ENCODE measurements at regions not wholly inside any gene's neighbourhood (a gene's known extent, or its start where the extent isn't known, plus 50 kb on each side); places are given as distances from the start of the nearest gene placed in this dataset.

DNA sequence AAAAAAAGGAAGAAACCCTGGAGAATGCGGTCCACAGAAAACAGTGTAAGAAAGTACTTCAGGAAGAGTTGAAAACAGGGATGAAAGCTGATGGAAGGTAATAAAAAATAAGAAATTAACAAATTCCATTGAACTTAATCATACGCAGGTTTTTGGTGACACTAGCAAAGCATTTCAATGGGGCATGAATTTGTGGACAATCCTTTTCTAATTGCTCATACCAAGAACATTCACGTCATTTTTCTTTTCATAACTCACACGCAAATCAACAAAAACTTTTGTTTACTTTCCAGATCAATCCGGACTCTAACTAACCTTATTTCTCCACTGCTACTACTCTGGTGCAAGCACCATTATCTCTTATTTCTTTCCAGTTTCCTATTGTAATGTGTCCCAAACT is 1195.0 kb downstream of the SLITRK5 start:
- Mint-ChIP-seq H3K27ac (ENCODE audit: unreplicated experiment) (no peak overlapping the region), H3K9me3 (peaks cover 3% of the 10 kb centered on the region), H3K4me1 (no peaks in the 10 kb centered on the region), H3K36me3 (ENCODE audit: low read depth) (no peaks in the 10 kb centered on the region), H3K4me3 (no peak overlapping the region), H3K27me3 (ENCODE audit: low read depth) (no peaks in the 10 kb centered on the region)
- TF ChIP-seq, protein P1, sequence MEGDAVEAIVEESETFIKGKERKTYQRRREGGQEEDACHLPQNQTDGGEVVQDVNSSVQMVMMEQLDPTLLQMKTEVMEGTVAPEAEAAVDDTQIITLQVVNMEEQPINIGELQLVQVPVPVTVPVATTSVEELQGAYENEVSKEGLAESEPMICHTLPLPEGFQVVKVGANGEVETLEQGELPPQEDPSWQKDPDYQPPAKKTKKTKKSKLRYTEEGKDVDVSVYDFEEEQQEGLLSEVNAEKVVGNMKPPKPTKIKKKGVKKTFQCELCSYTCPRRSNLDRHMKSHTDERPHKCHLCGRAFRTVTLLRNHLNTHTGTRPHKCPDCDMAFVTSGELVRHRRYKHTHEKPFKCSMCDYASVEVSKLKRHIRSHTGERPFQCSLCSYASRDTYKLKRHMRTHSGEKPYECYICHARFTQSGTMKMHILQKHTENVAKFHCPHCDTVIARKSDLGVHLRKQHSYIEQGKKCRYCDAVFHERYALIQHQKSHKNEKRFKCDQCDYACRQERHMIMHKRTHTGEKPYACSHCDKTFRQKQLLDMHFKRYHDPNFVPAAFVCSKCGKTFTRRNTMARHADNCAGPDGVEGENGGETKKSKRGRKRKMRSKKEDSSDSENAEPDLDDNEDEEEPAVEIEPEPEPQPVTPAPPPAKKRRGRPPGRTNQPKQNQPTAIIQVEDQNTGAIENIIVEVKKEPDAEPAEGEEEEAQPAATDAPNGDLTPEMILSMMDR (conservative IDR thresholded peaks at IDR 0.05): no peak
- DNase-seq (ENCODE audit: low read depth, low spot score): no peak

GRCh38 chr13:88883741-88884140 is 1212.6 kb downstream of the SLITRK5 start:
- Mint-ChIP-seq H3K9me3 (peaks cover 16% of the 10 kb centered on the region), H3K36me3 (ENCODE audit: low read depth) (peaks cover 5% of the 10 kb centered on the region), H3K4me1 (no peaks in the 10 kb centered on the region), H3K27ac (ENCODE audit: unreplicated experiment) (no peak overlapping the region), H3K27me3 (ENCODE audit: low read depth) (no peaks in the 10 kb centered on the region), H3K4me3 (no peak overlapping the region)
- DNase-seq (ENCODE audit: low read depth, low spot score): no peak
- TF ChIP-seq, protein P1 (conservative IDR thresholded peaks at IDR 0.05): no peak

DNA sequence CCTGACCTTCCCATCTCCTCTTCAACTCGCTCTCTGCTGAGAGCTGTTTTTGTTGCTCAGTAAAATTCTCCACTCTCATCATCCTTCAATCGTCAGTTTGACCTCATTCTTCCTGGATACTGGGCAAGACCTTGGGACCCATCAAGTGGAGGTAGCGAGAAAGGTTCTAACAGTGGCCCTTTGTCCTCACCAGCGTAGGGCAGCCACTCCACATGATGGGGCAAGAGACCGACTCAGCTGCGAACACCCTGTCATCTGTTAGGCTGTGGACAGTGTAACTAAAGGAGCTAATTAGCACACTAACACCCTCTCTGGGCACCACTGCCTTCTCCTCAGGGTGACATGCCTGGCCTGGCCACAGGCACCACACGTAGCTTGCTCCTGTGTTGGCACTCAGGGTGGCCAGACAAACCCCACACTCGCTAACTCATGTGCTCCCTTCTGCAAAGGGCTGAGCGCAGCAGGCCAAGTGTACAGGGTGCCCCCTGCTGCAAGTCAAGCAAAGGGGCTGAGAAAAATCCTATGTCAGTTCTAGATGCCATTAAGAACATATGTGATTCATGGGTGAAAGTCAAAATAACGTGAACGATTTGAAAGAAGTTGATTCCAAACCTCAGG is 1216.0 kb downstream of the SLITRK5 start:
- H3K4me3 Mint-ChIP-seq: no peak overlapping the region
- peaks cover 3% of the 10 kb centered on the region for H3K9me3 Mint-ChIP-seq
- no peaks in the 10 kb centered on the region for H3K36me3 Mint-ChIP-seq (ENCODE audit: low read depth)
- no peaks in the 10 kb centered on the region for H3K4me1 Mint-ChIP-seq
- no peak overlapping the region for H3K27ac Mint-ChIP-seq (ENCODE audit: unreplicated experiment)
- TF ChIP-seq, protein P1 (conservative IDR thresholded peaks at IDR 0.05): no peak
- H3K27me3 Mint-ChIP-seq (ENCODE audit: low read depth): no peaks in the 10 kb centered on the region
- DNase-seq (ENCODE audit: low read depth, low spot score): no peak

DNA sequence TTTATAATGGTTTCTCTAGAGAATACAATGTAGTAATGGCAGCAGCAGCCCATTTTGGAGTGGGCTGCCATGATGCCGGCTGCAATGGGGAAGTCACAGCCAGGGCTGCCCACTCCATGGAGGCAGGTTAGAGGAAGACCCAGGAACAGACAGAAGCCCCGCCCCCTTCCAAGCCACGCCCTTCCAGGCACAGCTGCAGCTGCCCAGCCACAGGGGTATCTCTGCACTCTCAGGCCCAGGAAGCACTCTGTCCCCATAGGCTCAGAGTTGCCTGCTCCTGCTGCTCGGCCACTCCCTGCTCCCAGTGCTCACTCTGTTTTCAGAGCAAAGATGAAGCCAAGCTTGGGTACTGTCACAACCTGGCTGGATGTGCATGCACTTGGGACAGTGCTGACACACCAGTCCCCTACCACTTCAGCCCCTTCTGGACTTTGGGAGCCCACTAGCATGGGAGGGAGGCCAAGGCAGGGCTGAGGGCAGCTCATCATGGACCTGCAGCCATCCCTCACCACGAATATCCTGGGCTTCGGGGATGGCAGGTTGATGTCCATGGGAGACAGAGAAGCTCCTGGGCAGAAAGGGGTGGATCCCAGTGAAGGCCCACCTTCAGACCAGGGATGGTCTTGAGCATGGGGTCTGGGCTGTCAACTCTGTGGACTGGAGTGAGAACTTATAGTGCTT is 1224.2 kb downstream of the SLITRK5 start:
- H3K27ac Mint-ChIP-seq (ENCODE audit: unreplicated experiment): no peak overlapping the region
- peaks cover 2% of the 10 kb centered on the region for H3K9me3 Mint-ChIP-seq
- H3K4me3 Mint-ChIP-seq: no peak overlapping the region
- DNase-seq (ENCODE audit: low read depth, low spot score): no peak
- no peaks in the 10 kb centered on the region for H3K4me1 Mint-ChIP-seq
- no peaks in the 10 kb centered on the region for H3K27me3 Mint-ChIP-seq (ENCODE audit: low read depth)
- H3K36me3 Mint-ChIP-seq (ENCODE audit: low read depth): peaks cover 4% of the 10 kb centered on the region
- TF ChIP-seq, protein P1 (conservative IDR thresholded peaks at IDR 0.05): no peak

DNA sequence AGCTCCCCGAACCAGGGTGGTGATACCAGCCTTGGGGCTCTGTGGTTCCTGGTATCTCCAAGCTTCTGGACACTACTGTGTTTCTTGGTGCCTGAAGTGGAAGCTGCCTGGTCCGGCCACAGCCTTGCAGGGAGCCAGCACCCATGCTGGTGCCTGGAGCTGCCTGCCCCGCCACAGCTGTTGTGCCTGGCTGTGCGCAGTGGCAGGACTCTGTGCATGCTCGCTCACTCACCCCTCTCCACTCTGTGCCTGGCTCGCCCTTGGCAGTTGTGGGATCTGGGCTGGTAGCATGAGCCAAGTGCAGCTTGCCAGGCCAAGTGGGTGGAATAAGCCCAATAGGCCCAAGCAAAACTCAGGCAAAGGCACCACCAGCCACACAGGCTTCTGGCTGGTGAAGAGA is 1225.3 kb downstream of the SLITRK5 start:
- H3K36me3 Mint-ChIP-seq (ENCODE audit: low read depth): peaks cover 4% of the 10 kb centered on the region
- no peak overlapping the region for H3K4me3 Mint-ChIP-seq
- no peaks in the 10 kb centered on the region for H3K4me1 Mint-ChIP-seq
- DNase-seq (ENCODE audit: low read depth, low spot score): no peak
- H3K27ac Mint-ChIP-seq (ENCODE audit: unreplicated experiment): no peak overlapping the region
- TF ChIP-seq, protein P1 (conservative IDR thresholded peaks at IDR 0.05): no peak
- peaks cover 2% of the 10 kb centered on the region for H3K9me3 Mint-ChIP-seq
- H3K27me3 Mint-ChIP-seq (ENCODE audit: low read depth): no peaks in the 10 kb centered on the region
